ENCODE measurements at regions not wholly inside any gene's neighbourhood (a gene's known extent, or its start where the extent isn't known, plus 50 kb on each side); places are given as distances from the start of the nearest gene placed in this dataset.

DNA sequence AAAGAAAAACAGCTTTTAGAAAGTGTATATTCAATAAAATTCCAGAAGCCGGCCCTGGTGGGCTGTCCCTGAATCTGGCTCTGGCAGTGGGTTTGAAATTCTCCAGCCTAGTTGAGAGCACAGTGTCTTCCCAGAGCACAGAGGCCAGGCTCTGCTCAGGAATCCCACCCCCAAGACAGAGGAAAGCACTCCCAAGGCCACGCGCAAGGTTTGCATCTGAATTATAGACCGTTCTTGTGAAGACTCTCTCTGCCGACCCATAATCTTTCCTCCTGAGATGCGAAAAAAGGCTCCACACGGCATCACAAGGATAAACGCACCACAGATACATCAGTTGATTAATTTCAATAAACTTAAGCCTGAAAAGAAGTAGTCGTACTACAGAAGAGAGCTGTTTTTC lies 342.2 kb downstream of the CMPK2 start:
- no peak for TF ChIP-seq POLR2A (IDR thresholded peaks at IDR 0.05; ENCODE audit: low read depth)
- TF ChIP-seq CTCF (IDR thresholded peaks at IDR 0.05) = no peak
- TF ChIP-seq POLR2AphosphoS5 (IDR thresholded peaks at IDR 0.05) = no peak
